HepG2 (cell line): ENCODE measurements at regions not wholly inside any gene's neighbourhood (a gene's known extent, or its start where the extent isn't known, plus 50 kb on each side); places are given as distances from the start of the nearest gene placed in this dataset.

ENCODE experiments used
- ATRX ChIP-seq: sonication (generic); formaldehyde crosslinking; IDR thresholded peaks from 2 replicates; pipeline ENCODE4 v1.4.0; 2020; ENCODE audit warnings: missing genetic modification reagents, borderline replicate concordance
- CTCF ChIP-seq: sonication (generic); formaldehyde crosslinking; IDR thresholded peaks from 2 replicates; pipeline ENCODE4 v1.5.0; 2020; ENCODE audit warnings: mild to moderate bottlenecking, missing genetic modification reagents, moderate library complexity
- NR2F2 ChIP-seq: IDR thresholded peaks from 2 replicates; pipeline ENCODE4 v1.6.1; 2012; ENCODE audit warnings: low read depth, inconsistent platforms, borderline replicate concordance
- POLR2A ChIP-seq, 2 experiments: IDR thresholded peaks; 2 replicates each; pipeline ENCODE4 v1.6.1; 2011; ENCODE audit warnings: low read depth in 2 of 2, low read length in 2 of 2, mild to moderate bottlenecking in 1 of 2, moderate library complexity in 1 of 2; ENCODE audit not compliant: insufficient read depth in 1 of 2
- SMC3 ChIP-seq: IDR thresholded peaks from 2 replicates; pipeline ENCODE4 v1.6.1; 2011; ENCODE audit warnings: low read length, improper control_type of control experiment
- TF ChIP-seq, protein P1 (sequence below): sonication (generic); formaldehyde crosslinking; conservative IDR thresholded peaks from 2 replicates; pipeline ENCODE4 v1.4.0; 2020; ENCODE audit warnings: mild to moderate bottlenecking, missing genetic modification reagents, moderate library complexity

DNA sequence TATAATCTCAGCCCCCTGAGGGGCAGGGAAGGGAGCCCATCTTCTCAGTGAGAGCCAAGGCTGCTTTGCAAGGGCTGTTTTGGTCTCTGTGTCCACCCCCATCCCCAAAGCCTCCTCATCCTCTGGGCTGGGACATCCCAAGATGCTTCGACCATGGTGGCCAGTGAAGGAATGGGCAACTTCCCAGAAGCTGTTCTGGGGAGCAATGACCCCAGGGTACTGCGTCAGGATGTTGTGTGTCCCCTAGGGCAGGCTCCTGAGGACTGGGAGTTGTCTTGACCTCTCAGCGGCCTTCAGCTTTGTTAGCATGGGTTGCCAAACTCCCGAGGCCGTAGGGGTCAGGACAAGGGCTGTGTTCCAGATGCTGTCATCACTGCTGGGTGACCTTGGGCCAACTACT, 238.4 kb upstream of the POU3F1 start:
- TF ChIP-seq, protein P1, sequence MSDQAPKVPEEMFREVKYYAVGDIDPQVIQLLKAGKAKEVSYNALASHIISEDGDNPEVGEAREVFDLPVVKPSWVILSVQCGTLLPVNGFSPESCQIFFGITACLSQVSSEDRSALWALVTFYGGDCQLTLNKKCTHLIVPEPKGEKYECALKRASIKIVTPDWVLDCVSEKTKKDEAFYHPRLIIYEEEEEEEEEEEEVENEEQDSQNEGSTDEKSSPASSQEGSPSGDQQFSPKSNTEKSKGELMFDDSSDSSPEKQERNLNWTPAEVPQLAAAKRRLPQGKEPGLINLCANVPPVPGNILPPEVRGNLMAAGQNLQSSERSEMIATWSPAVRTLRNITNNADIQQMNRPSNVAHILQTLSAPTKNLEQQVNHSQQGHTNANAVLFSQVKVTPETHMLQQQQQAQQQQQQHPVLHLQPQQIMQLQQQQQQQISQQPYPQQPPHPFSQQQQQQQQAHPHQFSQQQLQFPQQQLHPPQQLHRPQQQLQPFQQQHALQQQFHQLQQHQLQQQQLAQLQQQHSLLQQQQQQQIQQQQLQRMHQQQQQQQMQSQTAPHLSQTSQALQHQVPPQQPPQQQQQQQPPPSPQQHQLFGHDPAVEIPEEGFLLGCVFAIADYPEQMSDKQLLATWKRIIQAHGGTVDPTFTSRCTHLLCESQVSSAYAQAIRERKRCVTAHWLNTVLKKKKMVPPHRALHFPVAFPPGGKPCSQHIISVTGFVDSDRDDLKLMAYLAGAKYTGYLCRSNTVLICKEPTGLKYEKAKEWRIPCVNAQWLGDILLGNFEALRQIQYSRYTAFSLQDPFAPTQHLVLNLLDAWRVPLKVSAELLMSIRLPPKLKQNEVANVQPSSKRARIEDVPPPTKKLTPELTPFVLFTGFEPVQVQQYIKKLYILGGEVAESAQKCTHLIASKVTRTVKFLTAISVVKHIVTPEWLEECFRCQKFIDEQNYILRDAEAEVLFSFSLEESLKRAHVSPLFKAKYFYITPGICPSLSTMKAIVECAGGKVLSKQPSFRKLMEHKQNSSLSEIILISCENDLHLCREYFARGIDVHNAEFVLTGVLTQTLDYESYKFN (CRISPR knock-in tag): no peak
- TF ChIP-seq POLR2A (IDR thresholded peaks at IDR 0.05; ENCODE audit: insufficient read depth in 1 of 2, low read depth in 2 of 2, low read length in 2 of 2) (no peak), SMC3 (no peak), NR2F2 (no peak), ATRX (no peak), CTCF (CRISPR knock-in tag) (no peak)
